ENCODE measurements at regions not wholly inside any gene's neighbourhood (a gene's known extent, or its start where the extent isn't known, plus 50 kb on each side); places are given as distances from the start of the nearest gene placed in this dataset.
A peak's percentile ranks its signal among the peaks of the same experiment; 100 is the strongest.

DNA sequence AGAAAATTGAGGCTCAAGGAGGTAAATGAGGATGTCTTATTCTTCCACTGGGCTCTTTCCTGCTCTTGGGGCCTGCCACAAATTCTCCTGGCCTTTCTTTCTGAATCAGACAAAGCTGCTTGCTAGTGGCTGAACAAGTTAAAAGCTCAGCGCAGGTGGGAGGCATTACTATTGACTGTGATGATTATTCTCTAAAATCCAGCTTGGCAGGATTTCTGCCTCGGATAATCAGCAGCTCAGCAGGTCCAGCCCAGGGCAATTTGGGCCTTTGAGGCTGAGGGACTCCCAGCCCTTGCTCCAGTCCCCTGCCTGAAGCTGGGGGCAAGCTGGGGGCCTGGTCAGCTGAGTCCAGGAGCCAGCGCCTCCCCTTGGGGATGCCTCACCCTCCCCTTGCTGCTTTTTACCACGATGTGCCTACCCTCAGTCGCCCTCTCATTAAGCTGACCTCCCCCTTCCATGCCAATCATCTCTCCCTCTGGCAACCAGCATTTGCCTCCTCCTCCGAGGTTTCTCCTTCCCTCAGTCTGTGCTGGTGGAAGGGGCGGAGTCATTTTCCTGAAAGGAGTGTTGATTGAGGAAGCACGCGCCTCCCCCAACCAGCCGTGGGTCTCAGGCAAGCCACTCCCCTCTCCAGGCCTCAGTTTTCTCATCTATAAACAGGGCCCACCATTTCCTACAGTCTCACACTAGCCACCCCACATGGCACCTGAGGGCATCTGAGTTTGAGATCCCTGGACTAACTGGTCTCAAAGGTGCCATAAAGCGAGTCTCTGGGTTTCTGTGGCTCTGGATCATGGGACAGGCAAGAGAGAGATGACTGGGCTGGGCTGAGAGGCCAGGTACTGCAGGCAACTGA lies 60.6 kb upstream of the PRDM11 start:
- H3K4me3 ChIP-seq (ENCODE audit: low read depth, low read length): no peak overlapping the region
- no peak for DNase-seq (ENCODE audit: low read depth)

DNA sequence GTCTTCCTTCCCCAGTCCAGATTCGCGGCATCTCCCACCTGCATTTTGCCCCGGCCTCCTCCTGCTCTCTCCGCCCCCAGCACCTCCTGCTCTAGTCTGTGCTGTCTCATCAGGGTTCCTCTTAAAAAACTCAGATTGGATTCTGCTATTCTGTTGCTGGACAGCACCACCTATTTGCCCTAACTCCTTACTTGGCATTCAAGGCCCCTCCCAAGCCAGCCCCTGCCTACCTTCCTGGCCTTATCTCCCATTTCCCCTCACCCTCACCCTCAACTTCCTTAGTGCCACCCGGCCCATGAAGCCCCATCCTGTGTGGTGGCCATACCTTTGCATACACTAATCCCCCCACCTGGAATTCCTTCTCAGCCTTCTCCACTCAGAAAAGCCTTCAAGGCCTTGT lies 59.9 kb upstream of the PRDM11 start:
- DNase-seq (ENCODE audit: low read depth): no peak
- no peak overlapping the region for H3K4me3 ChIP-seq (ENCODE audit: low read depth, low read length)

DNA sequence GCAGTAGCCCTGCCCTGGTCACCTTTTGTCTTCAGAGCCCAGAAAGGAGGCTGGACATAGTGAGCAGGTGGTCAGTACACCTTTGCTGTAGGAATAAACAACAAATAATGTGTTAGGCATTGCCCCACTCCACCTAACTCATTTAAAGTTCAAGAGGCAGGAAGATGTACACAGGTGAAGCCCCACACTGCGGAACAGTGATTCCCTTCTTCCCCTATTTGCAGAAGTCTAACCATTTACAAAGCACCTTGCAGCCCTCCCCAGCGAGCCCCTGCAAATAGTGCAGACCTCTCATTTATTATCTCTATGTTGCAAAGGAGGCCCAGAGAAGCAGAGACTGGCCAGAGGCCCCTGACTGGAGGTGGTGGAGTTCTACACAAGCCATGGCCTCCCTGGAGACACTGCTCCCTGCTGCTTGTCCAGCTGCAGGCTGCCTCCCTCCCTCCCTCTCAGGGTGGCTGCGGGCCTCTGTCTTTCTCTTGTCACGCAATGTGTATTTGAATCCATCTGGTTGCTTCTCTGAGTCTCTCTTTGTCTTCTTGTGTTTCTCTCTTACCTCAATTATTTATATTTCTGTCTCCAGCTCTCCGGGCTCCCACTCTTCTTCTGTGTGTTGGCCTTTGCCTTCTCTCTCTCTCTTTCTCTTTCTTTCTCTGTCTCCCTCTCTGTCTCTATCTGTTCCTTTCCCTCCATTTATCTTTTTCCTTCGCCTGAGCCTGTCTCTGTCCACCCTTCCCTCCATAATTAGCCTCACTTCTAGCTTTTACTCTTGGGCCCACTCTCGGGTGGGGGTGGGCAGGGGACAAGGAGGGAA lies 59.1 kb upstream of the PRDM11 start:
- H3K4me3 ChIP-seq (ENCODE audit: low read depth, low read length): no peak overlapping the region
- DNase-seq (ENCODE audit: low read depth): no peak

DNA sequence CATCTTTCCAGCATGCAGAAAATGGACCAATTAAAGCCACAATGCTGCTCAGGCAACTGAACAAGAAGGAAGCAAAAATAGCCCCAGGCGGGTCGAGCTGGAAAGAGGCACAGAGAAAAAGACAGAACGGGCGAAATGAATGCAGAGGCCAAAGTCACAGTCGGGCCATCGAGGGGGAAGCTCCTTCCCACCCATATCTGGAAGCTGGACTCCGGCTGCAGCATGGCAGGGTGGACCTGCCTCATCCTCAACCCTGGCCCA lies 58.6 kb upstream of the PRDM11 start:
- DNase-seq (ENCODE audit: low read depth): no peak
- H3K4me3 ChIP-seq (ENCODE audit: low read depth, low read length): no peak overlapping the region

DNA sequence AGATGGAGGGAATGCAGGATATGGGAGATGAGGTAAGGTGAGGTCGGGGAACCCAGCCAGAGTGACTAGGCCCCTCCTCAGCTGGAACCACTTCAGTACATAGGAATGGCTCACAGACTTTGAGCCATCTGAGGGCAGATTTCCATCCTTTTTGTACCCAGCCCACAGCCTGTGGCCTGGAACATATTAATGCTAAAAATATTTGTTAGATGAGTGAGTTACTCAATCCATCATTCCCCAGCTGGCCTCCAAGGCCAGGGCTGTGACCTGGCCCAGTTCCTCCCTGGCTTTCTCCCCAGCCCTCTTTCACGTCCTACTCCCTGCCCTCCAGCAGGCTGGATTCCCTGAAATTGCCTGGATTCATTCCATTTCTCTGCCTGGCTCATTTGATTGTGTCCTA lies 57.2 kb upstream of the PRDM11 start:
- no peak overlapping the region for H3K4me3 ChIP-seq (ENCODE audit: low read depth, low read length)
- DNase-seq (ENCODE audit: low read depth): peak; percentile 68

DNA sequence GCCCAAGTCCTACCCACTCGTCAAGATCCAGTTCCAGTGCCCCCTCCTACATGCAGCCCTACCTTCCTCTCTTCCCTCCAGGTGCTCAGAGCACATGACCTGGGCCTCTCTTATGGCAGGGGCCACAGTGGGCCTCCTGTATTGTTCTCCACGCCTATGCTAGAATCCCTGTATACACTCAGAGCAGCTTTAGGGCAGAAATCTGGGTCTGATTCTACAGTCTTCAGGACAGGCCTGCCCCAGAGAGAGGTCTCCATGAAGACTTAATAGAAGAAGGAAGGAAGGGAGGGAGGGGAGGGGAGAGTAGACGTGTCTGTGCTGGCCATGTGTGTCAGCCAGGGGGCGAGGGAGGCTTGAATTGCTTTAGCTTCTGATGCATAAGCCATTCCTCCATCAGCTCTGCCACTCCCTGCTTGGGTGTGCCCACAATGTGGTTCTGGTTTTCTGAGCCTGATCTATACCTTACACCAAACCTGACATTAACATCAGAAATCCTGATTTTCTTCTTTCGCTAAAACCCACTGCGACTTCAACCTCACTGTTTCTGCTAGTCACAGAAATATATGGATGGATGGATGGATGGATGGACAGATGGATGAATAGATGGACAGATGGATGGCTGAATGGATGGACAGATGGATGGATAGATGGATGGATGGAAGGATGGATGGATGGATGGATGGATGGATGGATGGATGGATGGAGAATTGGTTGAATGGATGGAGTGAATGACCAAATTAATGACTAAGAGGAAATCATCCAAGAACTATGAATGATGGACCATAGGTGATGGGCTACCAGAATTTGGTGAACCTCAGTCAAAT lies 56.6 kb upstream of the PRDM11 start:
- no peak overlapping the region for H3K4me3 ChIP-seq (ENCODE audit: low read depth, low read length)
- DNase-seq (ENCODE audit: low read depth): no peak

DNA sequence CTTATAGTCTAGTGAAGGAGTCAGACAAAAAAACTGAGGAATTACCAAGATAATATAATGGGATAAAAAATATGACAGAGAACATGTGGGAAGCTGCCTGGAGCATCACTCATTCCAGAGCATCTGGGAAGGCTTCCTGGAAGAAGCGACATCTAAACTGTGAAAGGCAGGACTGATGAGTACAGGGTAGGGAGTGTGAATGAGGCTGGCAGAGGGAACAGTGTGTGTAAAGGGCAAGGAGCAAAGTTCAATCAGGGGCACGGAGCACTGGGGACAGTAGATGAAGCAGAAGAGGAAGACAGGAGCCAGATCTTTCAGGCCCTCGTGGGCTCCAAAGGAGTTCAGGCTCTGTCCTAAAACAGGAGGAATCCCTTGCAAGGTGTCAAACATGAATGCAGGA lies 55.8 kb upstream of the PRDM11 start:
- no peak overlapping the region for H3K4me3 ChIP-seq (ENCODE audit: low read depth, low read length)
- DNase-seq (ENCODE audit: low read depth): no peak

DNA sequence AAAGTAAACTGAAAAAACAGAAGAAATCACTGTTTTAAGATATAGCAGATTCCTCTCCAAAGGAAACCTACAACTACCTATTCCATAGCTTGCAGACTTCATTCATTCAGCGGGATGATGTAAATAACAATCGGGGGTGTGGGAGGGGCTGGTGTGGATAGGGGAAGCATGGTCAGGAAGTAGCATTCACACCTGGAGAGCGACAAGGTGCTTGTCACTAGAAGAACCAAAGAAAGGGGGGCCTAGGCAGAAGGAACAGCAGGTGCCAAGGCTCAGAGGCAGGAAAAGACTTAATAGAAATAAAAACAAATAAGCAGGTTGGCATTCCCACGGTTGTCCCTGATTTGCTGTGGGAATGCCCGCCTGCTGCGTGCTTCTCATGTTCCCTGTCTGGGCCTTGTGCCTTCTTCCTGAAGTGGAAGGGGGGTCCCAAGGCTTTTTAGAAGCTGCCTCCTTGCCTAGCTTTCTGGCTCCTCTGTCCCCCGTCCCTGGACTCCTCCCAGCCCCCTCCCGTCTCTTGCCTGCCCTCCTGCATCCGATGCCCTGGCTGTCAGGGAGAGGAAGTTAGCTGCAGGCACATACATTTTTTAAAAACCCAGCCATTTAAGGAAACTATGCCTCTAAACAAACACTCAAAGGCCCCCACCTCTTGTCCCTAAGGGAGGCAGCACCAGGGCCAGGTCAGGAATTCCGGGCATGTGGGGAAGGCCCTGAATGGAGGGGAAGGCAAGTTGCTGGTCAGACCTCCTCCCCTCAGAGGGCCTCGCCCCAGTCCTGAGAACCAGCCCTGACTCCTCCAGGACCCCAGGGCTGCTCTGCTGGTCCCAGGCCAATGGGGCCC lies 54.7 kb upstream of the PRDM11 start:
- no peak overlapping the region for H3K4me3 ChIP-seq (ENCODE audit: low read depth, low read length)
- DNase-seq (ENCODE audit: low read depth): no peak

DNA sequence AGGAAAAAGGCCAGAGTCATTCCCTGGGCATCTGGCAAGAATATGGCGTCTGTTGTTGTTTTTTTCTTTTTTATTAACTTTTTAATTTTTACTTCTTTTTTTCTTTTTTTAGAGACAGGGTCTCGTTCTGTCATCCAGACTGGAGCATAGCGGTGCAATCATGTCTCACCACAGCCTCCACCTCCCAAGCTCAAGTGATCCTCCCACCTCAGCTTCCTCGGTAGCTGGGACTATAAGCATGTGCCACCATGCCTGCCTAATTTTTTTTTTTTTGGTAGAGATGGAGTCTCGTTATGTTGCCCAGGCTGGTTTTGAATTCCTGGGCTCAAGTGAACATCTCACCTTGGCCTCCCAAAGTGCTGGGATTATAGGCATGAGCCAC lies 54.0 kb upstream of the PRDM11 start:
- DNase-seq (ENCODE audit: low read depth): no peak
- H3K4me3 ChIP-seq (ENCODE audit: low read depth, low read length): no peak overlapping the region

DNA sequence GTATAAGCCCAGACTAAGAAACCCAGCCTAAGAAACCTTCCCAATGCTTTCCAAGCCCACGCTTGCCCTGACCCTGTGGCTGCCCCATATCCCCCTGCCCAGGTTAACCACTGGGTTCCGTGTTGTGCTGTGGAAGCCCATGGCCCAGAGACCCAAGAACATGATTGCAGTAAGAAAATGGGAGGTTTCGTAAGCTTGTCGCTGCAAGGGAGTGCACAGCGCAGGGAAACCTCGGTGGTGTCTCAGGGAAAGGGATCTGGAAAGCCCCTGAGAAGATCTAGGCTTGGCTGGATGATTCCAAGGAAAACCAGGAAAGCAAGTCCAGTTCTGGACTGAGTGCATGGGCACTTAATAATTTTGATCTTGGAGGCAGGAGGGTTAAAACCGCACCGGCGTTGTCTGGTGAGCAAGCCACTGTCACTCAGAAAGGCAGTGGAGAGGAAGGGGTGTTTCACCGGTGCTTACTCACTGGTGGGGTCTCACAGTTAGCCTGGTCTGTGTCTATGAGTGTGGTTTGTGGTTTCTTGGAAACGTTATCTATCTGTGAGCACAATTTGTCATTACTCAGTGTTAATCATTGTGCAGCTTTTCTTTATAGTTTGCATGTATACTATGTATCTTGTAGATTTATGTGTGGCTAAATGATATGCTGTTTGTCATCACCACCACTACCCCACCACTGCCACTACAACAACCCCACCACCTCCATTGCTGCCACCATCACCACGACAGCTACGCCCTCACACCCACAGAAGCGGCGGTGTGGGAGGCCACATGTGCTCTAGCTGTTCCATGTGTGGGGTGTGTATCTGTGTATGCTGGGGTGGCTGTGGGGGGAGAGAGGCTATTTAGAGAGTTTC lies 53.3 kb upstream of the PRDM11 start:
- no peak overlapping the region for H3K4me3 ChIP-seq (ENCODE audit: low read depth, low read length)
- no peak for DNase-seq (ENCODE audit: low read depth)

DNA sequence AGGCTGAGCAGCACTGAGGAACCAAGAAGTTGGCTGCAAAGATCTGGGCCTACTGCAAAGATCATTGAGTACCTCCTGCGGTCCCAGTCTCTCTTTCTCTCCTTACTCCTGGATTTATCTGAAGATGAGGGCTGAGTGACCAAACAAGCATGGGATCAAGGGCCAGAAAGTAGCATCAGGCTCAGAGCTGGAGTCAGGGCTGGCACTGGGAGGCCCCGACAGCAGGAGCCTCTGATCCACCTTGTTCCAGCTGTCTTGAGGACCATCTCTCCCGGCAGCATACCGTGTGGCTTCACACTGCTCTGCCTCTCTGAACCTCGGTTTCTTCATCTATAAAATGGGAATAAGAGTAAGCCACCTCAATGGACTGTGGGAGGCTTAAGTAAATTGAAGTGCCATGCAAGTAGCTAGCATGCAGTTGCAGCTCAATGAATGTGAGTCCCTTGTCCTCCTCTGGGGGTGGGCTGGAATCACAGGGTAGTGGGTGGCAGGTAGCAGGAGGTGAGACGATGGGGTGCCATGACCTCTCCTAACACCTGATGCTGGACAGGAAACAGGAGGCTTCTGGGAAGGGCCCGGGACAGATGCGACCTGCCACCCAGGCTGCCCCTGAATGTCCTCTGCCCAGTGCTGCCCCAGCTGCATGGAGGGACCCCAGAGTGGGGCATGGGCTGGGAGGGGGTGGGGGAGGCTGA lies 52.5 kb upstream of the PRDM11 start:
- no peak overlapping the region for H3K4me3 ChIP-seq (ENCODE audit: low read depth, low read length)

DNA sequence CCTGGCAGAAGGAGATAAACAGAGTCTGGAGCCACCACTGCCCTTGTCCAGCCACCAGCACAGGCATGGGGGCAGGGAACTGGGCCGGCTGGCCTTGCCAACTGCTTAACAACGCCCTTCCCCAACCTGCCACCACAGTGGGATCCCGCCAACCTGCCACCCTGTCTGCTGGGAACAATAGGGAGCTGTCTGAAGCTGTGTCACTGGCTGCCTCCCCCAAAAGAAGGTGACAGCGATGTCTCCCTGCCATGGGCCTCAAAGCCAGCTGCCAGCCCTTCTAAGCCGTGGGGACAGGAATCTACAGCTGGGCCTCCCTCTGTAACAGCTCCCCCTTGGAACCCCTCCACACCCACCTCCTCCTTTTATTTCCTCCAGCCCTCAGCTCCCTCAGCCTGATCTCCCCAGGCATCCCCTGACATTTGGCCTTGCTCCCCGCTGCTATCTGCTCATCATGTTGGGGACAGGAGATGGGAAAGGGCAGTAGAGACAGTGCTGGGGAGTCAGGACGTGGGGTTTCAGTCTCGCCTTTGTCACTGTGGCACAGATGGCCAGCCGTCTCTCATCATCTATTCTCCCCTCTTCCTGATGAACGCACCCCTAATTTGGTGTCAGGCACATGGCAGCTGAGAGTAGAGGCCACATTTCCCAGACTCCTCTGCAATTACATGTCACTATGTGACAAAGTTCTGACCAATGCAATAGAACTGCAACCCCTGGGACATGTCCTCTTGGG lies 51.3 kb upstream of the PRDM11 start:
- H3K4me3 ChIP-seq (ENCODE audit: low read depth, low read length): no peak overlapping the region
- DNase-seq (ENCODE audit: low read depth): no peak

More for the DNA sequence above, 52.5 kb upstream of the PRDM11 start:
- no peak for DNase-seq (ENCODE audit: low read depth)

DNA sequence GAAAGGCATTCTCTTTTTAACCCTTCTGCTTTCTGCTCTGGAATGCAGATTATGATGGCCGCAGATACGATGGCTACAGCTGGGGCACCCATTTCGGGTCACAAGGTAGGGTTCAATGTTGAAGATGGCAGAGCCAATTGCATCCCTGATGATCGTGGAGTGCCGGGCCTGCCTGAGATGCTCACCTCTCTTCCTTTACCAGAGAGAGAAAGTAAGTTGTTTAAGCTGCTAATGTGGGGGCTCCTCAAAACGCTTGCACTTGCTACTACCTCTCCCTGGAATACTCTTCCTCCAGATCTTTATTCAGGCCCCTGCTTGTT lies 50.8 kb upstream of the PRDM11 start:
- DNase-seq (ENCODE audit: low read depth): no peak

DNA sequence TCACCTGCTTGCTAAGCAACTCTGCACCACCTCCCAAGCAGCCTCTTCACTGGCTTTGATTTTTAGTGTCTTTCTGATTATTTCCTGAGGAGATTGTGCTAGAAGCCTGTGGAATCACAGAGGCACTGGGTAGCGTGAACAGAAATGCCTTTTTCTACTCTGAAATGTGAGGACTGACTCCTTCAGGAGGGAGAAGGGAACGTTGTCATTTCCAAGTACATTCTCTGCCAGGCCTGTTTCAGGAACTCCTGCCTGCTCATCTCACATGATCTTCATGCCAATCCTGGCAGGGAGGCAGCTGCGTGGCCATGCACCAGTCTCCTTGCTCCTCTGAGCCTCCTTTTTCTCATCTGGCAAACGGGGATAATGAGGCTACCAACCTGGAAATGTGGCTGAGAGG lies 49.8 kb upstream of the PRDM11 start:
- H3K4me3 ChIP-seq (ENCODE audit: low read depth, low read length): no peak overlapping the region
- DNase-seq (ENCODE audit: low read depth): no peak

More for the DNA sequence above, 50.8 kb upstream of the PRDM11 start:
- no peak overlapping the region for H3K4me3 ChIP-seq (ENCODE audit: low read depth, low read length)
